ENCODE measurements at regions not wholly inside any gene's neighbourhood (a gene's known extent, or its start where the extent isn't known, plus 50 kb on each side); places are given as distances from the start of the nearest gene placed in this dataset.
"Not testable (repeated sequence)": the region's sequence is repeated elsewhere in the genome, so short reads cannot be mapped to it uniquely, and the experiment has no call there.

DNA sequence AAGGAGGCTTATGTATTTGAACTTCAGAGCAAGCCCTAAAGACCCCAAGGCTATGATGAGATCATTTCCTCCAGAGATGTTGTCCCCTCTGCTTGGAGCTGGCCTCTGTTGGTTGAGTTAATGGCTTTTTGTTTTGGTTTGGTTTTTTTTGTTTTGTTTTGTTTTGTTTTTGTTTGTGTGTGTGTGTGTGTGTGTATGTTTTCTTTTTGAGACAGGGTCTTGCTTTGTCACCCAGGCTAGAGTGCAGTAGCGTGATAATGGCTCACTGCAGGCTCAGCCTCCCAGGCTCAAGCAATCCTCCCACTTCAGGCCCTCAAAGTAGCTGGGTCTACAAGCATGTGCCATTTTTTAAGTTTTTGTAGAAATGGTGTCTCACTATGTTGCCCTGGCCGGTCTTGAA is 1076.2 kb downstream of the UQCRFS1 start:
- no peak overlapping the region for H3K4me3 ChIP-seq (ENCODE audit: low read length)
- no peak overlapping the region for H3K9ac ChIP-seq (ENCODE audit: low read depth, low read length)
- H3K36me3 ChIP-seq (ENCODE audit: insufficient read depth, low read depth, low read length), result no peaks in the 10 kb centered on the region
- no peaks in the 10 kb centered on the region for H3K9me3 ChIP-seq (ENCODE audit: insufficient read depth, low read depth, low read length)
- H3K4me1 ChIP-seq (ENCODE audit: insufficient read depth, low read length), result no peaks in the 10 kb centered on the region
- no peaks in the 10 kb centered on the region for H3K27me3 ChIP-seq (ENCODE audit: insufficient read depth, low read length)
- no peak overlapping the region for H3K27ac ChIP-seq (ENCODE audit: low read length)

DNA sequence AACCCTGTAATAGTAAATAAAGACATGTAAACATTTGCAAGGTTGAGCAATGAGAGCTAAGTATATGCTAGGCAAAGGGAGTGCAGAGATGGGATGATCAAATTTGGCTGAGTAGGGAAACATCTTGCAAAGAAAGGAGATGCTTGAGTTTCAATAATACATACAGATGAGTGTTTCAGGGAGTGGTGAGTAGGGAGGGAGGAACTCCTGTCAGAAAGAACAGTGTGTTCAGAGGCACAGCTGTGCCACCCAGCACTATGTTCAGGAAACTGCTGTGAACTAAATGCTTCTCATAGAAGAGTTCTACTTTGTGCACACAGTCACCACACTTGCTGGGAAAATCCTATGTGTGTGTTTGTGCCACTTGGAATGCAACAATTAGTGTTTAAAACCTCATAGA is 1077.1 kb downstream of the UQCRFS1 start:
- no peaks in the 10 kb centered on the region for H3K27me3 ChIP-seq (ENCODE audit: insufficient read depth, low read length)
- no peak overlapping the region for H3K27ac ChIP-seq (ENCODE audit: low read length)
- H3K4me1 ChIP-seq (ENCODE audit: insufficient read depth, low read length), result peaks cover 2% of the 10 kb centered on the region; the same call in 1 of the 2 replicates

DNA sequence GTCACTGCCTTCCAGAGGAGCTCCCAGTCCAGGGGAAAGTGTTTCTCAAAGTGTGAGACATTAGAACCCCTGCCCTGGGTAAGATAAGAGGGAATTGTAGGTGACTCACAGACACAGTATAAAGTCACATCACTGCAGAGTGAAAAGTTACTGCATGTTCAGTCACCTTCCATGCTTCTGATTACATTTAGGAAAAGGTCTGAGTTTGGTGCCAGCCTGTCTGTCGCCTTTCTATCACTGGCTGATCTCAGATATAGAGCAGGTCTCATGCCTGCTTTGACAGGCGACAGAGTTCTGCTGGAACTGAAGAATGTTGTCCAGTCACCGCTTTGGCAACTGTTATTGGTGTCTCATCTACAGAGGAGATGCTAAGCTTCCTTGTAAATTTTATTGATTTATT is 1078.6 kb downstream of the UQCRFS1 start:
- Histone ChIP-seq H3K4me3 (ENCODE audit: low read length) (no peak overlapping the region), H3K9me3 (ENCODE audit: insufficient read depth, low read depth, low read length) (no peaks in the 10 kb centered on the region), H3K27ac (ENCODE audit: low read length) (no peak overlapping the region), H3K4me1 (ENCODE audit: insufficient read depth, low read length) (peaks cover 6% of the 10 kb centered on the region; the same call in 1 of the 2 replicates), H3K36me3 (ENCODE audit: insufficient read depth, low read depth, low read length) (no peaks in the 10 kb centered on the region), H3K9ac (ENCODE audit: low read depth, low read length) (no peak overlapping the region), H3K27me3 (ENCODE audit: insufficient read depth, low read length) (no peaks in the 10 kb centered on the region)

More for the DNA sequence above, 1077.1 kb downstream of the UQCRFS1 start:
- H3K36me3 ChIP-seq (ENCODE audit: insufficient read depth, low read depth, low read length), result no peaks in the 10 kb centered on the region
- no peak overlapping the region for H3K9ac ChIP-seq (ENCODE audit: low read depth, low read length)
- H3K4me3 ChIP-seq (ENCODE audit: low read length), result no peak overlapping the region
- H3K9me3 ChIP-seq (ENCODE audit: insufficient read depth, low read depth, low read length), result no peaks in the 10 kb centered on the region

DNA sequence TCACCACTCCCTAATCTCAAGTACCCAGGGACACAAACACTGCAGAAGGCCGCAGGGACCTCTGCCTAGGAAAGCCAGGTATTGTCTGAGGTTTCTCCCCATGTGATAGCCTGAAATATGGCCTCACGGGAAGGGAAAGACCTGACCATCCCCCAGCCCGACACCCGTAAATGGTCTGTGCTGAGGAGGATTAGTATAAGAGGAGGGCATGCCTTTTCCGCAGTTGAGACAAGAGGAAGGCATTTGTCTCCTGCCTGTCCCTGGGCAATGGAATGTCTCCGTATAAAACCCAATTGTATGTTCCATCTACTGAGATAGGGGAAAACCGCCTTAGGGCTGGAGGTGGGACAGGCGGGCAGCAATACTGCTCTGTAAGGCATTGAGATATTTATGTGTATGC is 1082.1 kb downstream of the UQCRFS1 start:
- H3K27ac ChIP-seq (ENCODE audit: low read length); H3K36me3 ChIP-seq (ENCODE audit: insufficient read depth, low read depth, low read length); H3K4me1 ChIP-seq (ENCODE audit: insufficient read depth, low read length); H3K4me3 ChIP-seq (ENCODE audit: low read length); H3K27me3 ChIP-seq (ENCODE audit: insufficient read depth, low read length); H3K9me3 ChIP-seq (ENCODE audit: insufficient read depth, low read depth, low read length); H3K9ac ChIP-seq (ENCODE audit: low read depth, low read length): not testable (repeated sequence)

DNA sequence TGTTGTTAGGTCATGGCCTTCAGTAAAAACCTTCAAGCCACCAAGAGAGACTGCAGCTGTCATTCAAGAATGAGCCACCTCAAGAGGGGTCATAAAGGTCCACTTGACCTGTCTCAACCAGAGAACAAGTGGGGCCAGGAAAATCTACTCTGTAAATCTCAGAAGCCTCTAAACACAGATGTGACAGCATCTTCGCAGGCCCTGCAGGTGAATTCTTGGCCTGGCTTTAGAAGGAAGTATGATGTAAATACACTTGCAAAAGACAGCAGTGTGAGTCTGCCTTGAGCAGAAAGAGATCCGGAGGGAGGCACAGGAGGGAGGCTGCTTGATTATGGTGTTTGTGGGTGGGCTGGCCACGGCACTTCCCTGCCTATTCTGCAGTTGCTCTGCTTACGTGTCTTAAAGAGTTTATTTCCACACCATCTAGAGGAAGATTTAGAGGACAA is 1082.9 kb downstream of the UQCRFS1 start:
- no peak overlapping the region for H3K27ac ChIP-seq (ENCODE audit: low read length)
- H3K27me3 ChIP-seq (ENCODE audit: insufficient read depth, low read length), result no peaks in the 10 kb centered on the region
- no peaks in the 10 kb centered on the region for H3K9me3 ChIP-seq (ENCODE audit: insufficient read depth, low read depth, low read length)
- peaks cover 6% of the 10 kb centered on the region; the same call in 1 of the 2 replicates for H3K4me1 ChIP-seq (ENCODE audit: insufficient read depth, low read length)
- H3K4me3 ChIP-seq (ENCODE audit: low read length), result no peak overlapping the region
- H3K9ac ChIP-seq (ENCODE audit: low read depth, low read length), result no peak overlapping the region
- no peaks in the 10 kb centered on the region for H3K36me3 ChIP-seq (ENCODE audit: insufficient read depth, low read depth, low read length)

DNA sequence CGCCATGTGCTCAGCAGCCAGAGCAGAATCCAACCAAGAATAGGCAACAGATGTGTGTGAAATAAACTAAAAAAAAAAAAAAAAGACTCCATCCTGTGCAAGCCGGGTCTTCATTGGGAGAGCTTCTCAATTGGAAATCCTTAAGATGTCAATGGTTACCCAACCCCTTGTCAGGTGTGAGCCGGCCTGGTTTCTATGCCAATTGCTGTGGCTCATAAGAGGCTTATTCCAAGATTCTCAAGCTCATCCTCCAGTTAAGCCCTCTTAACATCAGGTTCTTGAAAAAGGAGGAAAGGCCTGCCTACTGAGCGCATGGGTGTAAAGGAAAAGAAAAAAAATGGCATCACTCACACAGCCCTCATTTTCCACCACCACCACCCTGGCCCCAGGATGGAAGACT is 1084.6 kb downstream of the UQCRFS1 start:
- Histone ChIP-seq H3K27ac (ENCODE audit: low read length) (no peak overlapping the region), H3K4me3 (ENCODE audit: low read length) (no peak overlapping the region), H3K4me1 (ENCODE audit: insufficient read depth, low read length) (peaks cover 6% of the 10 kb centered on the region; the same call in 1 of the 2 replicates), H3K9ac (ENCODE audit: low read depth, low read length) (no peak overlapping the region), H3K27me3 (ENCODE audit: insufficient read depth, low read length) (no peaks in the 10 kb centered on the region), H3K36me3 (ENCODE audit: insufficient read depth, low read depth, low read length) (no peaks in the 10 kb centered on the region), H3K9me3 (ENCODE audit: insufficient read depth, low read depth, low read length) (no peaks in the 10 kb centered on the region)

DNA sequence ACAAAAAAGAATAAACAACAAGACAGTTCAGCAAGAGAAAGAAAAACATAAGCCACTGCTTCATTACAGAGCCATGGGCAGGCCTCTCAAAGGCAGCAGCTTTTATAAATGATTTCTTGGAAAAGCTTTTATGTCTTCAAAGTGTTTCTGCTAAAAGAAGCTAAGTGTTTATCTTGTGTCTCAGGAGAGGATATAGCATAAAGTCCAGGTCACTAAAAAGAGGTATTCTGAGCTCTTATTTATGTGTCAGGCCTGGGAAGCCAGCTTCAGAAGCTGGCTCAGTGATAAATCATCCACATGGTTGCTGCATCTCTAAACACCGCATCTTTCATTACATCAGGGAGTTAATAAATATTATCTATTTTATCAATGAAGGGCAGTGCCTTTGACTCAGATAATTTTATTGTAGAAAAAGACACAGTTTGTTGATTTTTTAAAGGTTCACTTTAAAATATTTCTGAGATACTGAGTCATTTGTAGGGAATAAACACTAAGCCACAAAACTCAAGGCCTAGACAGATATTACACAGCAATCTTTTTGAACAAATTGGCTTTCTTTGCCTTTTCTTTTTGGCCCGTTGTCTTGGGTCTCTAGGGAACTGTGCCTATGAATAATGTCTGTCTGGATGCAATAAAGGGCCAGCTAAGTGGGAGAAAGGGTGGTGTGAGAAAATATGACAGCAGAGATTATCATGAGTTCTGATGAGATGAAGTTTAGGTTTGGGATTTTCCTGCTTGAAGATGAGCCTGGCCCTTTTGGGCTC is 1086.6 kb downstream of the UQCRFS1 start:
- H3K27me3 ChIP-seq (ENCODE audit: insufficient read depth, low read length), result no peaks in the 10 kb centered on the region
- H3K36me3 ChIP-seq (ENCODE audit: insufficient read depth, low read depth, low read length), result no peaks in the 10 kb centered on the region
- peaks cover 3% of the 10 kb centered on the region; the same call in 1 of the 2 replicates for H3K4me1 ChIP-seq (ENCODE audit: insufficient read depth, low read length)
- H3K4me3 ChIP-seq (ENCODE audit: low read length), result no peak overlapping the region
- H3K27ac ChIP-seq (ENCODE audit: low read length), result no peak overlapping the region
- H3K9me3 ChIP-seq (ENCODE audit: insufficient read depth, low read depth, low read length), result no peaks in the 10 kb centered on the region
- no peak overlapping the region for H3K9ac ChIP-seq (ENCODE audit: low read depth, low read length)

DNA sequence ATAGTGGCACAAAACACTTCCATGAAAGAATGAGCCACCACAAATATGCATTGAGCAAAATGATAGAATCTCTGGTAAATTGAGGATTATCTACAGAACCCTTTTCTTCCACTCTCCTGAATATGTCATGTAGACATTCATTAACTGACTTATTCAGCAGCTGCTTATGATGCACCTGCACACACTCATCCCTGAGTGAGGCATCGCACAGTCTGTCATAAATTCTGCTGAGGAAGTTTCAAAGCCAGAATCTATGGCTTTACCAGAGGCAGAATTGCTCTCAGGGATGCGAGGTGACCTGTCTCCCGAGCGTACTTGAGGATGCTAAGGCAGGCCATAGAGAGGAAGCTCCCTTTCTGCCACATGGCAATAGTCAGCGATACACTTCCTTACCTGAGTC is 1090.2 kb downstream of the UQCRFS1 start:
- Histone ChIP-seq H3K4me3 (ENCODE audit: low read length) (no peak overlapping the region), H3K9ac (ENCODE audit: low read depth, low read length) (no peak overlapping the region), H3K27me3 (ENCODE audit: insufficient read depth, low read length) (no peaks in the 10 kb centered on the region), H3K27ac (ENCODE audit: low read length) (no peak overlapping the region), H3K9me3 (ENCODE audit: insufficient read depth, low read depth, low read length) (no peaks in the 10 kb centered on the region), H3K36me3 (ENCODE audit: insufficient read depth, low read depth, low read length) (no peaks in the 10 kb centered on the region), H3K4me1 (ENCODE audit: insufficient read depth, low read length) (no peaks in the 10 kb centered on the region)

DNA sequence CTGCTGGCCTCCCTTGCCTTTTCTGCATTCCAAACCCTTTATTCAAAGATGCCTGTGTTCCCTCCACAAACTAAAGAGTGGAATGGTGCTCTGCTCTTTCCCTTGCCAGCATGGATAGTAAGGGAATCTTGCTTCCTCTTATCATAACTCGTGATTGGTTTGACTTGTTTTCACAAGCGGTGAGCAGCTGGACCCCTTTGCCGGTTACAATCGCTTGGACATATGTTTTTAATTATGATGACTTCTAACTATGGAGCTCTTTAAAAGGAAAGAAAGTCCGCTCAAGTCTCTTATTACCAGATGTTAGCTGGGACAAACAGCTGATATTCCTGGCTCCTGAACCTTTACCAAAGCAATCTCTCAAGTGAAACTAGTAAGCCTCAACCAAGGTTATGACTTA is 1094.7 kb downstream of the UQCRFS1 start:
- Histone ChIP-seq H3K4me3 (ENCODE audit: low read length) (no peak overlapping the region), H3K36me3 (ENCODE audit: insufficient read depth, low read depth, low read length) (no peaks in the 10 kb centered on the region), H3K27ac (ENCODE audit: low read length) (no peak overlapping the region), H3K9me3 (ENCODE audit: insufficient read depth, low read depth, low read length) (no peaks in the 10 kb centered on the region), H3K9ac (ENCODE audit: low read depth, low read length) (no peak overlapping the region), H3K27me3 (ENCODE audit: insufficient read depth, low read length) (no peaks in the 10 kb centered on the region), H3K4me1 (ENCODE audit: insufficient read depth, low read length) (no peaks in the 10 kb centered on the region)

DNA sequence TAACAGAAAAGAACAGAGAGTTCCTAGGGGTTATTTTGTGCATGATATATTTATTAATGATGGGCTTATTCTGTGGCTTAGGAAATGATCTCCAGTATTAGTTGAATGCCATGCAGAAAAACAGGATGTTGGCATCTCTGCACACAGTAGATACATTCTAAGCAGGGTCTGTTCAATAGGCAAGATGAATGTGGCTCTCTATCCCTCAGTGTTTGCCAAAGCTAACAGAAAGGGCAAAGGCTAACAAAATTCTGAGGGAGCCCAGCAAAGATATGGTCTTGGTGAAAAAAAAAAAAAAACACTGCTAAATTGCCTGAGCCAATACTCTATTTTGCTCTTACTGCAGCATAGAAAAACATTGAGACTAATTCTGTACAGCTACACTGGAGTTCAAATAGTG is 1095.8 kb downstream of the UQCRFS1 start:
- Histone ChIP-seq H3K9ac (ENCODE audit: low read depth, low read length) (no peak overlapping the region), H3K27ac (ENCODE audit: low read length) (no peak overlapping the region), H3K27me3 (ENCODE audit: insufficient read depth, low read length) (no peaks in the 10 kb centered on the region), H3K9me3 (ENCODE audit: insufficient read depth, low read depth, low read length) (no peaks in the 10 kb centered on the region), H3K4me1 (ENCODE audit: insufficient read depth, low read length) (no peaks in the 10 kb centered on the region), H3K4me3 (ENCODE audit: low read length) (no peak overlapping the region), H3K36me3 (ENCODE audit: insufficient read depth, low read depth, low read length) (no peaks in the 10 kb centered on the region)

DNA sequence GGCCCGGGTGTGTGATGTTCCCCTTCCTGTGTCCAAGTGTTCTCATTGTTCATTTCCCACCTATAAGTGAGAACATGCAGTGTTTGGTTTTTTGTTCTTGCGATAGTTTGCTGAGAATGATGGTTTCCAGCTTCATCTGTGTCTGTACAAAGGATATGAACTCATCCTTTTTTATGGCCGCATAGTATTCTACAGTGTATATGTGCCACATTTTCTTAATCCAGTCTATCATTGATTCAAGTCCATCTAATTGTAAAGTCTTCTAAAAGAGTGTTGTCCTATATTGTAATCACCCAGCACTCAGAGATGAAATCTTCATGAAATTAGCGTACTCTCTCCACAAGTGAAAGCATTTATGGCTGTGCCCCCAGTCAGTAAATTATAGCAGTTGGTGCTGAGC is 1096.6 kb downstream of the UQCRFS1 start:
- not testable (repeated sequence) for H3K4me1 ChIP-seq (ENCODE audit: insufficient read depth, low read length); H3K9me3 ChIP-seq (ENCODE audit: insufficient read depth, low read depth, low read length); H3K27me3 ChIP-seq (ENCODE audit: insufficient read depth, low read length); H3K36me3 ChIP-seq (ENCODE audit: insufficient read depth, low read depth, low read length); H3K27ac ChIP-seq (ENCODE audit: low read length); H3K9ac ChIP-seq (ENCODE audit: low read depth, low read length); H3K4me3 ChIP-seq (ENCODE audit: low read length)

DNA sequence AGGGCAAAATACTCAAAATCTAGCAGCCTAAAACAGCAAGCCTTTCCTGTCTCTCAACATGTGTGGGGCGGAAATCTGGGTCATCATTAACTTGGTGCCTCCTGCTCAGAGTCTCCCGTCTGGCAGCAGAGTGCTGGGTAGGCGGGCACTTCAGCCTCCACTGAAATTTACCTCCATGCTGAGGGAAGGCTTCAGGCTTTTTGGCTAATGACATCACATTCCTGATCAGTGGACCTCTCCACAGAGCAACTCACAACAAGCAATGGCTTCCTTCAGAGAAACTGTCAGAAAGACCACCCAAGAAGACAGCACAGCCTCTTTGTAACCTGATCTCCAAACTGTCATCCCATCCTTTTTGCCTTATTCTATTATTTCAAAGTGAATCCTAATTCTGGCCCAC is 1109.0 kb downstream of the UQCRFS1 start:
- H3K9me3 ChIP-seq (ENCODE audit: insufficient read depth, low read depth, low read length), result no peaks in the 10 kb centered on the region
- H3K36me3 ChIP-seq (ENCODE audit: insufficient read depth, low read depth, low read length), result no peaks in the 10 kb centered on the region
- H3K9ac ChIP-seq (ENCODE audit: low read depth, low read length), result no peak overlapping the region
- H3K4me1 ChIP-seq (ENCODE audit: insufficient read depth, low read length), result peaks cover 6% of the 10 kb centered on the region; the same call in 1 of the 2 replicates
- H3K27ac ChIP-seq (ENCODE audit: low read length), result no peak overlapping the region
- H3K4me3 ChIP-seq (ENCODE audit: low read length), result no peak overlapping the region
- no peaks in the 10 kb centered on the region for H3K27me3 ChIP-seq (ENCODE audit: insufficient read depth, low read length)
